ENCODE measurements at regions not wholly inside any gene's neighbourhood (a gene's known extent, or its start where the extent isn't known, plus 50 kb on each side); places are given as distances from the start of the nearest gene placed in this dataset.

- ChIA-PET POLR2A (no interaction called here), CTCF (no interaction called here)
- WGBS (ENCODE audit: low lambda C conversion rate): 78% methylated on average over 4 of the region's 4 CpGs
- Histone ChIP-seq H3K9me3 (no peaks in the 10 kb centered on the region), H3K27me3 (ENCODE audit: insufficient read depth) (no peaks in the 10 kb centered on the region), H2AFZ (ENCODE audit: low read depth) (no peak overlapping the region), H3F3A (replicated peaks; ENCODE audit: insufficient read depth) (peaks cover 18% of the 10 kb centered on the region), H3K36me3 (replicated peaks in 1 of 2; ENCODE audit: control insufficient read depth in 1 of 2, insufficient read depth in 2 of 2, low read length in 1 of 2) (no peaks in the 10 kb centered on the region), H3K4me3 (ENCODE audit: low read depth in 2 of 2, low read length in 1 of 2) (no peak overlapping the region), H3K4me2 (peak overlapping the region; percentile 20; the same call in 1 of the 2 replicates), H3K9me2 (no peaks in the 10 kb centered on the region), H4K20me1 (ENCODE audit: insufficient read depth) (no peaks in the 10 kb centered on the region), H3K79me2 (ENCODE audit: insufficient read depth) (no peaks in the 10 kb centered on the region), H3K9ac (no peak overlapping the region; the same call in 1 of the 2 replicates), H3K4me1 (ENCODE audit: control insufficient read depth in 1 of 2, insufficient read depth in 2 of 2, low read depth in 1 of 2, low read length in 1 of 2) (peaks cover 0 to 28% of the 10 kb centered on the region in 2 experiments; a peak in 1 of 4 replicates), H3K27ac (ENCODE audit: low read depth in 2 of 2, low read length in 1 of 2) (peak overlapping the region in 1 of 2 experiments; percentile 78; a peak in 2 of 4 replicates)
- TF ChIP-seq JUND (IDR thresholded peaks at IDR 0.05): peak; percentile 46; the same call in 1 of the 2 replicates
- peak; percentile 25; the same call in 1 of the 2 replicates for TF ChIP-seq FOSL2 (IDR thresholded peaks at IDR 0.05; ENCODE audit: borderline replicate concordance, low read depth)
- 0 out of 4 replicates have a peak, but pooled peaks of 1 of the 2 experiments have one; percentile 11 for TF ChIP-seq EP300 (IDR thresholded peaks at IDR 0.05; ENCODE audit: borderline replicate concordance in 1 of 2, low read depth in 1 of 2, low read length in 1 of 2)
- TF ChIP-seq FOXM1 (IDR thresholded peaks at IDR 0.05; ENCODE audit: low read depth): no peak
- peak; percentile 61 for TF ChIP-seq PBX3 (IDR thresholded peaks at IDR 0.05)
- no peak for DNase-seq
Observed at GRCh38 chr11:92628401-92629292, 340.8 kb upstream of the MTNR1B start.

GRCh38 chr11:92632495-92632894 is 337.0 kb upstream of the MTNR1B start:
- peaks cover 0 to 12% of the 10 kb centered on the region in 2 experiments; a peak in 1 of 4 replicates for H3K4me1 ChIP-seq (ENCODE audit: control insufficient read depth in 1 of 2, insufficient read depth in 2 of 2, low read depth in 1 of 2, low read length in 1 of 2)
- H3K36me3 ChIP-seq (replicated peaks in 1 of 2; ENCODE audit: control insufficient read depth in 1 of 2, insufficient read depth in 2 of 2, low read length in 1 of 2): no peaks in the 10 kb centered on the region
- H3K27ac ChIP-seq (ENCODE audit: low read depth in 2 of 2, low read length in 1 of 2): no peak overlapping the region
- no peaks in the 10 kb centered on the region for H4K20me1 ChIP-seq (ENCODE audit: insufficient read depth)
- H3K4me2 ChIP-seq: no peak overlapping the region
- H3K27me3 ChIP-seq (ENCODE audit: insufficient read depth): no peaks in the 10 kb centered on the region
- H2AFZ ChIP-seq (ENCODE audit: low read depth): no peak overlapping the region
- 41% methylated on average over 2 of the region's 3 CpGs for WGBS (ENCODE audit: low lambda C conversion rate)
- H3K9me3 ChIP-seq: no peaks in the 10 kb centered on the region
- POLR2A ChIA-PET: no interaction called here
- H3K9ac ChIP-seq: no peak overlapping the region
- peaks cover 10% of the 10 kb centered on the region for H3F3A ChIP-seq (replicated peaks; ENCODE audit: insufficient read depth)
- no peaks in the 10 kb centered on the region for H3K79me2 ChIP-seq (ENCODE audit: insufficient read depth)
- H3K4me3 ChIP-seq (ENCODE audit: low read depth in 2 of 2, low read length in 1 of 2): no peak overlapping the region
- no peak for DNase-seq
- no peak for TF ChIP-seq USF2 (IDR thresholded peaks at IDR 0.05; ENCODE audit: borderline replicate concordance, low read depth, low read length)
- no peak for TF ChIP-seq TCF12 (IDR thresholded peaks at IDR 0.05)
- TF ChIP-seq MEF2A (IDR thresholded peaks at IDR 0.05; ENCODE audit: borderline replicate concordance, low read depth): no peak
- no peak for TF ChIP-seq REST (IDR thresholded peaks at IDR 0.05; ENCODE audit: low read depth, low read length)
- CTCF ChIA-PET: no interaction called here
- H3K9me2 ChIP-seq: no peaks in the 10 kb centered on the region

All from SK-N-SH (cell line).